LNCAP (cell line): ENCODE measurements at regions not wholly inside any gene's neighbourhood (a gene's known extent, or its start where the extent isn't known, plus 50 kb on each side); places are given as distances from the start of the nearest gene placed in this dataset.

Source experiments
- TF ChIP-seq, protein P1 (sequence below): fragments of 450-650 bp; IDR thresholded peaks from 2 replicates; pipeline ENCODE4 v1.5.1; 2017; ENCODE audit warnings: mild to moderate bottlenecking

DNA sequence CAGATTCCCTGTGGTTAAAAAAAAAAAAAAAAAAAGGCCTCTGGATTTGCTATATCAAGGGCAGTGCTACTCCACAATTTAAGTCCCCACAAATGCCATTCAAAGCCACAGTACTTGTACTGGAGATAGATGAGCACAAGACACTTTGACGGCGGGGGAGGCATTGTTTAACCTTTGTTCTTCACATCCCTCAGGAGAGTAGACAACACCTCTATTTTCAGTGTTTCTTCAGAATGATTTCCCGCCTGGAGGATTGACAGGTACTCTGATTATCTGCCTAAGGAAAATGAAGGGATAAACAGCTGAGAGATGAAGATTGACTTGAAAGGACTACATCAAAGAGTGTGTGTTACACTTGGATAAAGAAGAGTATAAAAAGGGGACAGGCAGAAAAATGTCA, 58.7 kb downstream of the OTOL1 start:
- TF ChIP-seq, protein P1, sequence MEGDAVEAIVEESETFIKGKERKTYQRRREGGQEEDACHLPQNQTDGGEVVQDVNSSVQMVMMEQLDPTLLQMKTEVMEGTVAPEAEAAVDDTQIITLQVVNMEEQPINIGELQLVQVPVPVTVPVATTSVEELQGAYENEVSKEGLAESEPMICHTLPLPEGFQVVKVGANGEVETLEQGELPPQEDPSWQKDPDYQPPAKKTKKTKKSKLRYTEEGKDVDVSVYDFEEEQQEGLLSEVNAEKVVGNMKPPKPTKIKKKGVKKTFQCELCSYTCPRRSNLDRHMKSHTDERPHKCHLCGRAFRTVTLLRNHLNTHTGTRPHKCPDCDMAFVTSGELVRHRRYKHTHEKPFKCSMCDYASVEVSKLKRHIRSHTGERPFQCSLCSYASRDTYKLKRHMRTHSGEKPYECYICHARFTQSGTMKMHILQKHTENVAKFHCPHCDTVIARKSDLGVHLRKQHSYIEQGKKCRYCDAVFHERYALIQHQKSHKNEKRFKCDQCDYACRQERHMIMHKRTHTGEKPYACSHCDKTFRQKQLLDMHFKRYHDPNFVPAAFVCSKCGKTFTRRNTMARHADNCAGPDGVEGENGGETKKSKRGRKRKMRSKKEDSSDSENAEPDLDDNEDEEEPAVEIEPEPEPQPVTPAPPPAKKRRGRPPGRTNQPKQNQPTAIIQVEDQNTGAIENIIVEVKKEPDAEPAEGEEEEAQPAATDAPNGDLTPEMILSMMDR = no peak

DNA sequence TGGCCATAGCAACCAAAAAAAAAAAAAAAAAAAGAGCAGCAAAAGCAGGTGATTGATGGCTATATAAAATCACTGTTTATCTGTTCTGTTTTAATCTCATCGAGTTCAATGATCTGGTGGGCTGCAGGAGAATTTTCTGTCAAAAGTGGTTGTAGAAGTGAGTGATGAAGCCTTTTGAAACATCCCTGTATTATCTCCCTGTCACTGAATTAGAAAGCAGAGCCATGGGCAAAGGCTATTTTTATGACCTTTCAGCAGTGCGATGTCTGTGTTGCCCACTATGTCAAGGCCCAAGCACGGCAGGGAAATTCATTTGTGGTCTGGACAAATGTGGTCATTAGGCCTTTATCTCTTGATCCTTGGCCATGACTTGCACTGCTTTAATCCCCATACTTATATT, 59.9 kb downstream of the OTOL1 start:
- TF ChIP-seq, protein P1 = no peak

DNA sequence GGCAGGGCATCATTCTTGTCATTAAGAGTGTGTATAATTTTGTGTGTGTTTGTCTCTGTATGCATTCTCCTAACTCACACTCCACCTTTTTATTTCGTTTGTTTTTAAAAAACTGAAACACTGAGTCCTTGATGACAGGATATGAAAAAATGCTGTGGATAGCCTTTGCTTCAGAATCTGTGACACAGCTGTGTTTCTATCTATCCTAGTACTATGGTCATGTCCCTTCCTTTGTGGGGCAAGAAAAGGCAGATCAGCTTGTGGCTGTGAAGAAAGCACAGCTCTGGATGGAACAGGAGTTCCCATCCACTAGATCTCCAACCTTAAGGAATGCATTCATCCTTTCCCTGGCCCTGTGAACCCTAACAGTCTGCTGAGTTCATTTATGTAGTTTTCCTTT, 60.3 kb downstream of the OTOL1 start:
- TF ChIP-seq, protein P1 = no peak

DNA sequence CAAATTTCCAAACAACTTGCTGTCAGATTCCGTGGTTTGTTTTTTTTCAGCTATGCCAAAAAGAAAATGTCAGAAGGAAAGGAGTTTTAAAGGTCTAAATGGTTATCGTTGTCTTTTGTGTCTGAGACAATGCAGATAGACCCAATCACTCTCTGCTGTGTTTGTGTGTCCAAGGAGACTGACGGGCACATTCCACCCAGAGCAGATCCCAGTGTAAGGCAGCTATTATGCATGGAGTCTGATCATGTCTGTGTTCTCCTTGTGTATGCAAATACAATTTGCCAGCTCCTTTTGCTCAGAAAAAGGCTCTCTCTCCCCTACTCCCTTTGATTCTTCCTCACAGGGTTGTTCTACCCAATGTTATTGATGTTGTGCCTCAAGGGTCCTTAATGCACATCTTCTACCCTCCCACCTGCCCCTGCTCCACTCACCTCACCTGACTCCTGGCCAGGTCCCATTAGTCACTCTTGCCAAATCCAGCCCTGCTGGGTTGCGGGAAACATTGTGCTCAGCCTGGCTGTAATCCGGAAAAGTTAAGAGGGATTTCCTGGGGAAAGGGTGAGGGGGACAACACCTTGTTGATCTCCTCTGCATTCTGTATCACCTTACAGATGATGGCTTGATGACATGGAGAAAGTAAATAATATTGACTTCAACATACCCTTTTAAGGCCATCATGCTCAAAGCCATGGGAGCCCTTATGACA, 61.0 kb downstream of the OTOL1 start:
- TF ChIP-seq, protein P1 = no peak

DNA sequence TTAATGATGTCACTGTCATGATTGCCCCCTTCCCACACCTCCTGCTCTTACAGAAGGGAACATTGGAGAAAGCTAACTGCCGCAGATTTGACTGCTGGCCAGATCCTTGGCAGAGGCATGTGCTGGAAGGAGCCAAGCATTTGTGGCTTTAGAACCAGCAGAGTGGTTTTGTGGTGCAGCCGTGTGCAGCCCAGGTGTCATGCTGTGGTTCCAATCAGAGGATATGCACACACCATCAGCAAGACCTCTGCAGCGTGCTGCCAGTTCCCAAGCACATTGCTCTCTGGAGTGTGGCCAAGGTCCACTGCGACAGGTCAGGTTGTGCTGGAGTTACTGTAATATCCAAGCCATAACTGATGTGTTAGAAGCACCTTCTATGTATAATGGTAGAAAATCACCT, 61.6 kb downstream of the OTOL1 start:
- TF ChIP-seq, protein P1 = no peak

DNA sequence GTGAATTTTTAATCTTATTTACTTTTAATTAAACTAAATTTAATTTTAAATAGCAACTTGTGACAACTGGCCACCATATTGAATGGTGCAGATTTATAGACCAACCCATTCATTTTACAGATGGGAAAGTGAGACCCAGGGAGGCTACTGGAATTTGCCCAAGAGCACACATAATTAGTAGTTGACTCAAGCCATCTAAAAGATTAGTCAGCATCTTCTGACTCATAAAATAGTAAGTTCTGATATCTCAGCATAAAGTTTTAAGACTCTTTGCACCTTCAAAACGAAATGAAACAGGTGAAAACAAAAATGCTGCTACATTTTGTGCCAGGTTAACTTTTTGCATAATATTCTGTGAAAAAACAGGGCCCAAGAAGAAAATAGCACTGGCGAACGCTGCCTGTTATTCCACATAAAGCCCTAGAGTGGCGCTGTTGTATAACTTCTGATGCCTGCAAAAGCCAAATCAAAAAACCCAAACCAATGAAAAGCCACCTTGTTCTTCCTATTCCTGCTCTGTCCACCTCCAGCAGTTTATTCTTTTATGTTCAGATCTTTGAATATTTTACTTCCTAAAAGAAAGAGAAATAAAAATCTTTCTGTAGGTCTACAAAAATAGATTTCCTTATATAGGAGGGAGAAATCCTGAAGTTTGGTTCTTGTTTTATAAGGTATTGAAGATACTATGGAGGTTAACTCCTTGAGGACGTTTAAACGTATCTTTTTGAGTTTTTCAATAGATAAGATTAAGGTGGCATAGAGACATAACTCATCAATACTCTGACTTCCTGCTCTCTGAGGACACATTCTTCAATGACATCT, 62.8 kb downstream of the OTOL1 start:
- TF ChIP-seq, protein P1 = peak; percentile 90

DNA sequence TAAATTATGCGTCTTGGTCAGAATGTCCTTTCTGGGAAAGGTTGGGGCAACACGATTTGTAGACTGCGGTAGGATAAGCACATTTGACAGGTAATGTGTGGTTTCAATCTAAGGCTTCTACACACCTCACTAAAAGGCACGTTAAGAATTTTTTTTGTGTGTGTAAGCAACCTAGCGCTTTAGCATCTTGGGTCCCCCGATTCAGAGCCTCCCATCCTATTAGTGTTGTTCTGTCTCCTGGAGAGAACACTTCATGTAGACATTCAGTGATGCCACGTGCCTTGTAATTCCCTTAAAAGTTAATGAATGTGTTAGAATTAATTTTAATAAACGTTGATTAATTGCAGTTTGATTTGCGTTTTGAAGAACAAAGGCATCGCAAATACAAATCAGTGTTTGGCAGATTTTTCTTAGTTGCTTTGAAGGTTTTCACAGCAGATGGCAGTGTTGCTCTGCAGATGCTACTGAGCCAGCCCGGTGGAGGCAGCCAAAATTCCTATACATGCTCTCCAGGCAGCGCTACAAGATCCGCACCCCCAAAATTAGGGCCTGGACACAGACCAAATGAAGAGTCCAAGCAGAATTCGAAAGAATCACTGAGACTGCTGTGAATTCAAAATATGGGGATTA, 63.5 kb downstream of the OTOL1 start:
- TF ChIP-seq, protein P1 = peak; percentile 65
